NOMO-1 treated with DMSO at 0.1 percent for 48 hours (cell line): ENCODE measurements at regions not wholly inside any gene's neighbourhood (a gene's known extent, or its start where the extent isn't known, plus 50 kb on each side); places are given as distances from the start of the nearest gene placed in this dataset.
A peak's percentile ranks its signal among the peaks of the same experiment; 100 is the strongest.

ENCODE experiments used
- DNase-seq: peaks from one replicate; lab custom pipeline; 2025; ENCODE audit not compliant: unreplicated experiment; lab: John Stamatoyannopoulos, UW

DNA sequence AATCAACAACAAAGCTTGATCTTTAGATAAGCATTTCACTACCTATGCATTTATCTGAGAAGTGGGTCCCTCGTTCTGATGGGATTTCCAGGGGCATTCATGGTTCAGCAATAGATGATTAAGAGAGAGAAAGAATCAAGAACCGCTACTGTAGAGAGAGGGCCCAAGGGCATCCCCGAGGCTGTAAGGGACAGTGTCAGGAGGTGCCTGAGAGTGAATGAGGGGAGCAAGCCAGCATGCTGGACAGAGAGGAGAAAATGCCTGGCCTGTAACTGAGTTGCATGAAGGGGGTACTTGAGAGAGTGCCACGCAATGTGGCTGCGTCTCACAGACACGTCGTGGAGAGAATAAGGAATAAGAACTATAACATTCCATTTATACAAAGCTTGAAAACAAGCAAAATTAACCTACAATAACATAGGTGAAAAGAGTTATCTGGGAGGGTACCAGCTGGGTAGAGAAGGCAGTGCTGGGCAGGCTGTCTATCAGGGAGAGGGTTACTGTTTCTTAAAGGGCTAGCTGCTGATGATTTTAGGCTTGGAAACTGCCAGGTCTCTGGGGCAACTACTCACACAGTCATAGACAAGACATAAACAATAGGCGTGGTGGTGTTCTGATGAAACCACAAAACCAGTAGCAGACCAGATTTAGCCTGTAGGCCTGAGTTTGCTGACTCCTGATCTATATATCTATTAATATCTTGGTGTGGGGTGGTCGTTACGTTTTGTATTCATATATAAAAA lies 374.6 kb upstream of the CFAP20DC start:
- DNase-seq: peak; percentile 58

DNA sequence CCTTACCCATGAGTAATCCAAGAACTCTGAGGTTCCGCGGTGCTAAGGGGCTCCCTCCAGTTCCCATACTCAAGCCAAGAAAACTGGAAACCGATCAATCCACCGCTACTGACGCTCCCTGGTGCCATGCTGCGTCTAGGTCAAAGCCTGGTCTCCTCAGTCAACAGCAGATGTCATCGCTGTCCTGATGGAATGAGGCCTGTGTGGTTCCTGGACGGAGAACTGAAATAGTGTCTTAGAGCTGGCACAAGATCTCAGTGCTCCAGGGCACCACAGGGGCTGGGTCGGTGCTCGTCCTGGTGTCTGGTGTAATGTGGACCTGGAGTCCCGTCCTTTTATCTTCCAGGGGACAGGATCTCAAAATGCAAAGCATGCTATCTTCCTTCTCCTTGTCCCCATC lies 373.9 kb upstream of the CFAP20DC start:
- no peak for DNase-seq

DNA sequence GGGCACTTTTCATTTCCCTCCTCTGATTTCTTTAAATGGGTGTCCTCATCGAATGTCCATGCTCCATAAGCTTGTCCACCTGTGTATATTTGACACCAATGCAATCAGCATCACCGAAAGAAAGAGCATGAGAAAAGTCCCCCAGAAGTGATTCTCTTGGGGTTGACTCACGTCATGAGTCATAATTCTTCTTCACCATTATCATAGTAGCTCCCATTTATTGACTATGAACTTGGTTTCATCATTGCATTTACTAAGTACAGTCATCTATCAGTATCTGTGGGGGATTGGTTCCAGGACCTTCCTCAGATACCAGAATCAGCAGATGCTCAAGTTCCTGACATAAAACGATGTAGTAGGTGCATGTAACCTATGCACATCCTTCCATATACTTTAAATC lies 372.5 kb upstream of the CFAP20DC start:
- peak; percentile 2 for DNase-seq

DNA sequence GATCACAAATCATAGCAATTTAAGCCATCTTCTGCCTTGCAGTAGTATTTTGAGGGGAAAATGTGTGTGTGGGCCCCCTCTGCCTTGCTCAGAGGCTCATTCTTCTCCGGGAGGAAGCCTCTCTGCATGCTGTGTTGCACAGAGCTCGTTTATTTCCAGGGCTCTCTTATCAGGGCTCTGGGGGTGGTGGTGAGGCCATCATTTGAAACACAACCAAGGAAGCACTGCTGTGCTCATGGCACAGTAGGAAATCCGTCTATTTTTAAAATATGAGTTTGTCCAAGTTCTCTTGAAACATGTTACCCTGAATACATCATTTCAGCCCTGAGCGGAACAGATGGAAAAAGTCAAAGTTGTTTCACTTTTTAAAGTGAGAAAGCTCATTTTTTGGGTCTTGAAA lies 369.0 kb upstream of the CFAP20DC start:
- DNase-seq: no peak

DNA sequence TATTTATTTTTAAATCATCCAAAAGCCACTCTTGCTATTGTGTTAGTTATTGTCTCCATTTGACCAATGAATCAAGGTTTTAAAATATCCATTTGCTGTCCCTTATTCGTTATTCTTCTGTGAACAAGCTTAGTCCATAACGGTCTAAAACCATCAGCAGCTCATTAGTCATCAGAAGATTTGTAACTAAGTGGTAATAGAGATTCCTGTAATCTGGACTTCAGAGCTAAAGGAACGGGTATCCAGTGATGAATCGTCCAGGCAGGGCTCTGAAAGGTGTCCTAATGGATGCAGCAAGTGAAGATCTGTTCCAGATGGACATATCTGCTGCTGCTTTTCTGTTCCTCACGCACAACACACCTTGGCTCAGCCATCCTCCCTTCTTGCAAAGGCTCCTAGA lies 362.7 kb upstream of the CFAP20DC start:
- DNase-seq: no peak

DNA sequence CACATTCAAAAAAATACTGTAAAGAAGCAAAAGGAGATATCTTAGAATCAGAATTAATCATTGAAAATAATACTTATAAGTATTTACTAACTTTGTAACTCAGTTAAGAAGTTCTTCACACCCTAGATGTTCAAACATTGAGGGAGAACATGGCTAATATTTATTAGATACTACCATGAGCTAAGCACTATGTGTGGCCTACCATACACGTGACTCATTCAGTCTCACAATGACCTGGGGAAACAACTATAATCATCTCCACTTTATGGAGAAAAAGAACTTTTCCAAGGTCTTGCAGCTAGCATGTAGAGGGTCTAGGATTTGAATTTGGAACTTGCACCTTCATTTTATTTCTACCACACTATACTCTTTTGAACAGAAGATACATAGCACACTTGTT lies 361.9 kb upstream of the CFAP20DC start:
- no peak for DNase-seq

DNA sequence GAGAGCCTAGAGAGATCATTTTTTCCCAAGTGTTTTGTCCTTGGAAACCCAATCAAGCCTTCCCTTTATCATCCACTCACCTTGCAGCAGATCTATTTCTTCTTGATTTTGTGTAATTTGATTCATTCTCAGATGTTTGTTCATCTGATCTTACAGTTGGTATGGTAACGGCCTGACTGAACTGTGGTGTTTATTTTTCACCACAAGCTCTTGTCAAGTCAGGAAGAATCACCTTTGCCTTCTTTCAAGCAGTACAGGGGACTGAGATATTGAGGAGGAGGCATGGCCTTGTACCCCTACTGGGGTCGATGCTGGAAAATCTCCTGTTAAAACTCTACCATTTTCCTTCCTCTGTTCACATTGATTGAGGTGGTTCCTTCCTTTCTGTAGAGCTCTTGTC lies 361.4 kb upstream of the CFAP20DC start:
- DNase-seq: no peak

DNA sequence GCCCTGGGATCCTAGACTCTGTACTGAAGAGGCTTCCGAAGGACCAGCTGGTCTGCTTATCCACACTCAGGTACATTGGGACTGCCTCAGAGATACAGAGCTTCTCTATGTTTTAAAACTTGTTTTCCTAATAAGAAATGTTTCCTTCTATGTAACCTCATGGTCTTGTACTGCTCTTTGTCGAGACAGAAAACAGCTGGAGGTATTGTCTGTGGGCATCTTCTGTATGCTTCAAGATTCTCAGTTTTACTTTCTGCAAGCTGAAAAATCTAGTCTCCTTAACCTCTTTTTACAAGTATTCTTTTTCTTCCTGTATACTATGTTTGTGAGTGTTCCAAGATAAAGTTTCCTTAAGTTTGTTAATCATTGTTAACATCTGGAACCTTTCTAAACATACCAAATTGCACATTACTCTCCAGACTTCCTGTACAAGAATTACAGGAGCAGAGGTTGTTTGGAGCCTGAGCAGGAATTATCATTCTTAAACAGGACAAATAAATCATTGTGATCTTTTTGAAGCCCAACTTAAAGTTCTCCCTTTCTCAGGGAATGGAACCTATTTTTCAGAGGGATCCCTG lies 358.3 kb upstream of the CFAP20DC start:
- no peak for DNase-seq

DNA sequence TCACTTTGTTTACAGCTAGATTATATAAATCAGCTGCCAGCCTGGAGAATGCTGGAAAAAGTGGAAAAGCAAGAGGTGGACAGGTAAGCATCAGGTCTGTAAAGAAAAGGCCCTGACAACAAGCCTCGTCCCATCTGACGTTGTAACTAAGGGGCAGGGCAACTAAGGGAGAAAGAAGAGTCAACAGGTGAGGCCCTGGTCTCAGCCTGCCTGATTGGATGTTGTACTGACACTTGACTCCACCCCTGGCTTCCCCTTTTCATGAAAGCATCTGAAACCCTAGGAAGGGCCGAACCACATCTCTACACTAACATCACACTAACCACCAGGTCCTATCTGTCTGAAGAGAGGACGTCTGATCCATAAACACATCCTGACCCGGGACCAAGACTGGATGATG lies 357.6 kb upstream of the CFAP20DC start:
- DNase-seq: no peak

DNA sequence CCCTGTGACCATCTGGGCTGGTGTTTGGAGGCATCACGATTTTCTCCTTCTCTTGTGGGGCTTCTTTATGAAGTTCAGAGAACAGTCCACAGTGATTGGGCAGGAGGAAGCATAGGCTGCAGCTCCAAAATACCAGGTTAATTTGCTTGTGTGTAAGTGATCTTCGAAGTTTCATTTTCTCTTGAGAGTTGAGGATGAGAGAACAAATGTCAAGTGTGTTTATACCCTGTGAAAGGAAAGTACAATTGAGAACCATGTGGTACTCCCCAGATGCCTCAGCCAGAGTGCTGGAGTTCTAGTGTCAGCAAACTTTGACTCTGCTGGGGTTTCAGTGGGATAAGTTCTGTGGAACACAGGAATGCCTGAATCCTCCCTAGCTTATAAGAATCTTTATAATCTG lies 357.1 kb upstream of the CFAP20DC start:
- no peak for DNase-seq

DNA sequence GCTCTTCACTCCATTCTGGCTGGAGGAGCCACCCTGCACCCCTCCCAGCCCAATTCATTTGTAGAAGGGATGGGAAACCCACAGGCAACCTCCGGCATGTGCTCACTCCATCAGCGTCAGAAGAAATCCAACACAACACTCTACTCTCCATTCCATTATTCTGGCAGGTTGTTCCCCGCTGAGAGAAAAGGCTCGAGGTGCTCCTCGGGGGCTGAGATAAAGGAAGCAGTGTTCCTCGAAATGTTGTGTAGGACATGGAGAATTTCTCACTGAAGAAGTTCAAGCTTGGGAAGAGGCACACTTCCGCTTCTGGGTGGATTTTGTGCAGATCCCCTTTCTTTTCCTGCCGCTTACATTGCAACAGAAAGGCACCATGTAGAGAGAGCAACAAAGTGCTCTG lies 355.0 kb upstream of the CFAP20DC start:
- no peak for DNase-seq

DNA sequence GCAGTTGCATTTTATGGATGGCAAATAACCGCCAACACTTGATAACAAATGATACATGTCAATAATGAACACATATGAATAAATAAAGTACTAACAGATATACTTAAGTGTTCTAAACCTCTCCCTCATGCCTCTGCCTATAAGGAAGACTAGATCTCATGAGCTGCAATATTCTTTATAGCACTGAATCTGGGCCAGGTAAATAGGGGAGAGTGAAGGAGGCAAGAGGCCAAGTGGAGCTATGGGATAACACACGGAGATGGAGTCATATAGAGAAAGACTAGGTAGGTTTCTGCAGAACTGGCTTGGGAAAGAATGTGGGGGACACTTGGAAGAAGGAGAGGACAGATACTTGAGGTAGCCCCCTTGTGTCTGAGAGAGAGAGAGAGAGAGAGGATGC lies 354.2 kb upstream of the CFAP20DC start:
- no peak for DNase-seq

DNA sequence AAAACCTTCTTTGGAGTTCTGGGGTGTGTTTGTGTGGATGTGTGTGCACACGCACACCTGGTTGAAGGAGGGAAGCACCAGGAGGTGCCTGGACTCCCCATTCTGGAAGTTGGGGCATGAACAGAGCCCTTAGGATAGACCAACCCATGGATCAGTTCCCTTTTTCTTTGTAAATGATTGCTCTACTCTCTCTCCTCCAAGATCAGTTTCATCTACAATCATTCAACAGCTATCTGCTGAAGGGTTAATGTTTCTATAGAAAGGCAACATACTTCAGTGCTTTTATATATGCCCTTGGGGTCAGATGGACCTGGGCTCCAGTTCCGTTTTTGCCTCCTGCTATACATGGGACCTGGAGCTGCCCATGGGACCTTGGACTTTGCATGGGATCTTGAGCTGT lies 352.1 kb upstream of the CFAP20DC start:
- DNase-seq: no peak

DNA sequence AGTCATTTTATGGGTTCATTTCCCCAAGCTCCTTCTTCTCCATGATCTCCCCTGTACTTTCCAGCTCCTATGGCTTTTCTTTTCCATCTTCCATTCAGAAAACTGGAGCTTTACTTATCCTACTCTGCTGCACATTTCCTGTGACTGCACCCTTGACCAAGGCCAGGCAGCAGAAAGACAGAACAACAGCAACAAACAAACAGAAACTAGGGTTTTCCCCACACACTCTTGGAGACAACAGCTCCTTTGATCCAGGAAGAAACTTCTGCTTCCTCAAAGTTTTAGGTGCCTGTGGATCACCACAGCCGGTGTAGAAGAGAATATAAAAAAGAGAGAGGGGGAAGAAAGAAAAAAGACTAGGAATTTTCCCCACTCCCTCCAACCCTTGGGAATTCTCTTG lies 342.3 kb upstream of the CFAP20DC start:
- DNase-seq: no peak

DNA sequence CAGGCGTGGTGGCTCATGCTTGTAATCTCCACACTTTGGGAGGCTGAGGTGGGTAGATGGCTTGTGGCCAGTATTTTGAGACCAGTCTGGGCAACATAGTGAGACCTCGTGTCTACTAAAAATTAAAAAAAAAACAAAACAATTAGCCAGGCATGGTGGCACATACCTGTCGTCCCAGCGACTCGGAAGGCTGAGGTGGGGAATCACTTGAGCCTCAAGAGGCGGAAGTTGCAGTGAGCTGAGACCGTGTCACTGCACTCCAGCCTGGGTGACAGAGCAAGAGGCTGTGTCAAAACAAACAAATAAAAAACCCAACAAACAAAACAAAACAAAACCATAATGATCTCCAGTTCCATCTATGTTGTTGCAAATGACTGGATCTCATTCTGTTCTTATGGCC lies 341.3 kb upstream of the CFAP20DC start:
- no peak for DNase-seq

DNA sequence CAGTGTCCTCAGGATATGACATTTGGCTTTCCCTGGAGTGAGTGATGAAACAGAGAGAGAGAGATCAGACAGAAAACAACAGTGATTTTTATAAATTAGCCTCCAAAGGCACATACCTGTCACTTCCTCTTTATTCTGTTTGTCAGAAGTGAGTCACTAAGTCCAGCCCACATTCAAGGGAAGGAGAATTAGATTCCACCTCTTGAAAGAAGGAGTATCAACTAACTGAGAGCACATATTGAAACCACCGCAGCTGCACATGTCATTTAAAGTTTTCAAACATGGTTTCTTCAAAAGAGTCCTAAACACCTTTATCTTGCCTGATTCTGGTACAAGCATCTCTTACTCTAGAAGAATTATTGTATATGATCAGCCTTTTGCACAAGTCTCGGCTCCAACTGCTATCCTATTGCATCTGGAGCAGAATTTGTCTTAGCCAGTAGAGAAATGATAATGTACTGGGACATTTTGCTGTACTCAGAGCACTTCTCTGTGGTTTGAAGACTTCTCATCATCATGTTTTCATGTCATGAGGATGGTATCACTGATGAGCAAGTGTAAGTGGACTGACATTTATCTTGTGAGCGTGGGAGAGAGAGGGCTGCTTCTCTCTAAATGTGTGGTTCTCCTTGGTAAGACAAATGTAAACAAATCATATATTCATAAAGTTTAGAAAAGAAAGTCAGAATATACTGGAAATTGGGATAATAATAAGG lies 338.9 kb upstream of the CFAP20DC start:
- DNase-seq: peak; percentile 47

DNA sequence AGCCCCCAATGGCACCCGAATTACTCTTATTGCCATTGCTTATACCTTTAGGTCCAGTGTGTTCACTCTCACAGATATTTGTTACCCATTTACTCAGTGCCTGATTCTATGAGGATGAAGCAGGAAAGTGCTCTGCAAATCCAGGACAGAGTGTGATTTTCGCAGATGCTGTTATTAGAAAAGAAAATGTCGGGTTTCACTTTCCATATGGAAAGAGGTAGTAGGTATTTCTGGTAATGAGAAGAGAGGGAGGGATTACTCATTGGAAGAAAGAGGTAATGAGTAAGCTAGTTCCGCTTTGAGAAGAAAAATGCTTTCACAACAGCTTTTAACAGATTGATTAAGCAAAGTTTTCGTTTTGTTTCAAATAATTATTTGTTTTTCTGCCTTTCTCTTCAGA lies 336.3 kb upstream of the CFAP20DC start:
- peak; percentile 93 for DNase-seq

DNA sequence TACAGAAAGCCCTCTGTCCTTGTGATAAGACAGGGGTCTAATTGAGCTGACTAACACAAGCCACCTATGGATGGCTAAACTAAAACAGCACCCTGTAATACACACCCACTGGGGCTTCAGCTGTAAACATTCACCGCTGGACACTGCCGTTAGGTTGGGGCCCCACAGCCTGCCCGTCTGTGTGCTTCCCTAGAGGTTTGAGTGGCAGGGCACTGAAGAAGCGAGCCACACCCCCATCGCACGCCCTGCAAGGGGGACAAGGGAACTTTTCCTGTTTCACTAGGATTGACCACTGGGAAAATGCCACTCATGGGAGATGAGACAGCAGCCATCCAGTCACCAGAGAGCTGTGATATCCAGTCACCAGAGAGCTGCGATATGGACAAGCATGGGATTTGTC lies 335.7 kb upstream of the CFAP20DC start:
- no peak for DNase-seq

DNA sequence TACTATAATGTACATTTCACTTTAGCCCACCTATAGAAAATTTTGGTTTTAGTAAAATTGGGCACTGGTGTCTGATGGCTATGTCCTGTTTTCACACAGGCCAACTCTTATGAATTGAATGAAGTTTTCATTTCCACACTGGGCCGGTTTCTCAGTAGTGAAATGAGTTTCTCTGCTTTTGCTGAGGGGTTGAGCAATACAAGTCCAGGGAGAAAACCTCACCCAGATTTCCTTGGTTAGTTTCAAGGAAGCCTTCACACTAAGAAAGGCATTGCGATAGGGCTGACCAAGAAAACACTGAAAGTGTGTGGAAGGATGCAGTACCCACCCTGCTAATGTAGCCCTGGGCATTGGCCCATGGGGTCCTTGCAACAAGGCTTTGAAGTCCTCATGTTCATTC lies 331.5 kb upstream of the CFAP20DC start:
- peak; percentile 5 for DNase-seq

DNA sequence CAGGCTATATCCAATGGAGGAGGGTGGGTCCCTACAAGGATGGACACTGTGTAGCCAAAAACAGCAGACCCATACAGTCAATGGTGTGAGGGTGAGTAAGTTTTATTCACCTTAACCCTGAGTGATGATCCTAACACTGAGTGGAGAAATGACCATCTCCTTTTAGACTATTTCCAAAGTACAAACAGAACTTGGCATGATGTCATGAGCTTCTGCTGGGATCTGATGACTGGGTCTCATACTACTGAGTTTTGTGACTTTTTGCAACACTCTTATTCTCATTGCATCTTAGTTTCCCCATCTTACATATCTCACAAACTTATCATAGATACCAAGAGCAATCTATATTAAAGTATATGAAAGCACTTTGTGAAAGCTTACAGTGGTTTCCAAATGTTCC lies 330.3 kb upstream of the CFAP20DC start:
- no peak for DNase-seq

DNA sequence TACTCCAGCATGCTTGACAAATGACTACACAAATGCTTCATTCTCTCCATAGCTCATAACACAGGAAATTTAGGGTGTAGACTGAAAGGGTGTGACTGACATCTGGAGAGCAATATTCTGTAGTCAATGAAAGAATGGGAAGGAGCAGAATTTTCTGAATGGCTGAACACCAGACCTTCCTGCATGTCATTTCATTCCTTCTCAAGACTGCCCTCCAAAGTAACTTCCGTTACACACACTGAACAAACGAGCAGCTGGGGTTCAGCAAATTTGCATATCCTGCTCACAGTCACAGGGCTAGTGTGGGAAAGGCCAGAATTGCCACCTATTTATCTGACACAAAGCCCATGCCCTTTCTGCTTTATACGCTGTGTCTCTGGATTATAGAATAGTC lies 325.0 kb upstream of the CFAP20DC start:
- no peak for DNase-seq

DNA sequence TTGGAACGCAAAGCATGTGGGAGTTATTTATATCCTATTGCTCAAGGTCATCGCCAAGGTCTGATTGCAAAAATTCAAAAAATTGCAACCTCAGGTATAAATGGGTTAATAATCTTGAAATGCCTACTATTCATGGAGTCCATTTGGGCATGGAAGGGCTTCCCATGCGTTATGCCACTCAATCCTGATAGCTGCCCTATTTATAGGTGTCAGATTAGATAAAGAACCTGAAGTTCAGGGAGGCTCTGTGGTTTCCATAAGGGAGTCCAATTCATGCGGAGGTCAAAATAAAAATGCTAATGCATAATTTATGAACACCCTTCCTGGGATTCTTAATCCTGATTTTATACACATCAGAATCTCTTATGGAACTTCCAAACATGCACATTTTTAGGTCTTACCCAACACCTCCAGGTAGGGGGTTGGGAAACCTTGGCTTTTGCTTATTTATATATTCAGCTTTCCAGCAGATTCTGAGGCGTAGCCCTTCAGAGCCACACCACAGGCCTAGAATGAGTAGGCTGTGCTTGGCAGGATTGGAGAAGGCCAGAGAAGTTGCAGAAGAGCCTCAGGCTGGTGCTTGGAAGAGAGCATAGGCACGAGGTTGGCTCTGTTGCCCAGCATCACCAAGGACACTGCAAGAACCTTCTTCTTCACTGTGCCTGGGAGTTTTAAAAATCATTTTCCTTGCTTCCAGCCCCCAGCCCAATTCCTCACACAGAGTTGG lies 324.4 kb upstream of the CFAP20DC start:
- no peak for DNase-seq
